ENCODE measurements at regions not wholly inside any gene's neighbourhood (a gene's known extent, or its start where the extent isn't known, plus 50 kb on each side); places are given as distances from the start of the nearest gene placed in this dataset.
"Not testable (repeated sequence)": the region's sequence is repeated elsewhere in the genome, so short reads cannot be mapped to it uniquely, and the experiment has no call there.

DNA sequence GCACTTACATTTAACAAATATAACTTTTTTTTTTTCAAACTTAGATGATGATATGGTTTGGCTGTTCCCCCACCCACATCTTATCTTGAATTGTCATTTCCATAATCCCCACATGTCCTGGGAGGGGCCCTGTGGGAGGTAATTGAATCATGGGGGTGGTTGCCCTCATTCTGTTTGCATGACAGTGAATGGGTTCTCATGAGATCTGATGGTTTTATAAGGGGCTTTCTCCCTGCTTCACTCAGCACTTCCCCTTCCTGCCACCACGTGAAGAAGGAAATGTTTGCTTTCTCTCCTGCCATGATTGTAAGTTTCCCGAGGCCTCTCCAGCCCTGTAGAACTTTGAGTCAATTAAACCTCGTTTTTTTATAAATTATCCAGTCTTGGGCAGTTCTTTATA is 432.6 kb downstream of the AMY1C start:
- no peak for DNase-seq

DNA sequence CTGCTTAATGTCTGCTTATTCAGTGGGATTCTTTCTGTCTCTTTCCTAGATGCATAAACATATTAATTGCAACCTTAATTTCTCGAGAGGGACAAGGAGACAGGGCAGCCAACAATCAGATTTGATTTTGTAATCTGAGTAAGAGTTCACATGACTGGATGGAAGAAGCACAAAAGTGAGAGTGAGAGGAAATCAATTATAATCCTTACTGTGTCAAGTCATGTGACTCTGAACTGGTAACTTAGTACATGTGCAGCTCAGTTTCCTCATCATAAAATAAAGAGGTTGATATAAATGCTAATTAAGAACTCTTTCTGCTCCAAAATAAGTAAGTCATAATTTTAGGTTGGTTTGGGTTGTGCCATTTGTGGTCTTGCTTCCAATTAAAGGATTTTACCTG is 439.5 kb downstream of the AMY1C start:
- no peak for DNase-seq

DNA sequence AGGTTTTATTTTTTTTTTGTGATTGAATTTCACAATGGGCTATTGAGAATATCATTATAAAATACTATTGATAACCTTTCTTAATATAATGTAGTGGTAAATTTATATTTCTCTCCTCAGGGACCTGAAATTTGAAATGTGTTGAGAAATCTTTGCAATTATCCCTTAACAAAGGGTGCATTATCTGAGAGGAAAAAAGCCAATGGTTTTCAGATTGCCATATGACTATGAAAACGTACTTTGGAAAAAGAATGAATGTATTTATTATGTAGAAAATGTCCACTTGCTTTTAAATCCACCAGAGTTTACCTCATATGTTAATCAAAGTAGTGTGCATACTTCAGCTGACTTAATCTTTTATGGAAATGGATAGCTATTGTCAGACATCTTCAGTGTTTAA is 441.1 kb downstream of the AMY1C start:
- DNase-seq, result no peak

DNA sequence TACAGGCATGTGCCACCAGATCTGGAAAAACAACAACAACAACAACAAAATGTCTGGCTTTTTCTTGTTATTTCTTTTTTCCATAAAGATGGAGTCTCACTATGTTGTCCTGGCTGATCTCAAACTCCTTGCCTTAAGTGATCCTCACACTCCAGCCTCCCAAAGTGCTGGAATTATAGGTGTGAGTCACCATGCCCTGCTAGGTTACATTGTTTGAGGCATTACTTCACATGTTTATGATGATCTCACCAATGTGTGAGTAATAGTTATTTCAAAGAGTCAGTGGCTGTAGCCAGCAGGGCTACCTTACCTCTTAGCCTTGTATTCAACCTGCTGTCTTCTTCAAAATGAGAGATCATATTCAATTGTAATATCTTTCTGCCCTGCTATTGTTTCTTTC is 445.7 kb downstream of the AMY1C start:
- no peak for DNase-seq

DNA sequence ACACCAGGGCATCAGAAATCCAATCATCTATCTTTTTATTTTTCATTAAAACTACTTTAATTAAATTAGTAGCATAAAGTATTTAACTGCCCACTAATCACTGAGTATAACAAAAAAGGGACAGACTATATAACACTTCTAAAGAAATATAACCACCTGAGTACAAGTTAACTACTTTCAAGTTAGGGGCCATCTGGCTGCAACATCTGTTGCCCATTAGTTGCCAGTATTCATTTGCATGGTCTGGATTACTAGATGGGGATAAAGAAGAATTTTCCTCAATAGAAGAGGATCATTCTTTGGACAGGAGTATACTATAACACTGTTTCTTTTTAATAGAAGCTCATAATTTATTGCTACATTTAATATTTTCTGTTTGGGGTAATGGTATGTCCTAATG is 446.4 kb downstream of the AMY1C start:
- DNase-seq, result no peak

DNA sequence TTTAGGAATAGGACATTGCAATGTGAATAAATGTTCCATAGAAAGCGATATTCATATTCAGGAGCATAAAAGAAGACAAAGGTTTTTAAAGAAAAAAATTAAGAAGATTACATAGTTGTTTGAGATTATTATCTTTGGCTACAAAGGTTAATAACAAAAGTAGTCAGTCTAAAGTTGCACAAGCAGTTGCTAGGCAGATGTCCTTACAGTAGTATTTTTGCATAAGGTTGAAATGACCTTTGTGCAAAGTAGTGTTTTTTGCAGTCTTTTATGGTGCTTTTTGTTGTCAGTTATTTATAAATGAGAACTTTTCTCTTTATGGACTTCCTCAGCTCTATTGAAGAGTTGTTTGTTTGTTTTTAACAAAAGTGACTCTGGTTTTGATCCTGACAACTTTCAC is 447.8 kb downstream of the AMY1C start:
- DNase-seq, result no peak

DNA sequence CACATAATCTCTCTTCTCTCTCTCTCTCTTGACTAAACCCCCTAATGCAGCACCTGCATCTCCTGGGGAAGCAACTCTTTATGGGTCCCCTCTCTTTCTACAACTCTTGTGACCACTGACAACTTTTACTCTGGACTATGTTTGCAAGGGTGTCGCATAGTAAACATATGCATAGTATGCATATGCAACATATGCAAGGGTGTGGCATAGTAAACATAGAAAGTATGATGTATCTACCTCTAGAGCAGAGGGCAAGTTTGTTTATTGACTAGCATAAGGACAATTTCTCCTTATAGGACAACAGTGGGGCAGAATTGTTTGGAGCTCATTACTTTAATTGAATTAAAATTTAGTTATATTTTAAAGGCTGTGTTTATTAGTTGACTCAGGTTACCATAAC is 462.5 kb downstream of the AMY1C start:
- no peak for DNase-seq

DNA sequence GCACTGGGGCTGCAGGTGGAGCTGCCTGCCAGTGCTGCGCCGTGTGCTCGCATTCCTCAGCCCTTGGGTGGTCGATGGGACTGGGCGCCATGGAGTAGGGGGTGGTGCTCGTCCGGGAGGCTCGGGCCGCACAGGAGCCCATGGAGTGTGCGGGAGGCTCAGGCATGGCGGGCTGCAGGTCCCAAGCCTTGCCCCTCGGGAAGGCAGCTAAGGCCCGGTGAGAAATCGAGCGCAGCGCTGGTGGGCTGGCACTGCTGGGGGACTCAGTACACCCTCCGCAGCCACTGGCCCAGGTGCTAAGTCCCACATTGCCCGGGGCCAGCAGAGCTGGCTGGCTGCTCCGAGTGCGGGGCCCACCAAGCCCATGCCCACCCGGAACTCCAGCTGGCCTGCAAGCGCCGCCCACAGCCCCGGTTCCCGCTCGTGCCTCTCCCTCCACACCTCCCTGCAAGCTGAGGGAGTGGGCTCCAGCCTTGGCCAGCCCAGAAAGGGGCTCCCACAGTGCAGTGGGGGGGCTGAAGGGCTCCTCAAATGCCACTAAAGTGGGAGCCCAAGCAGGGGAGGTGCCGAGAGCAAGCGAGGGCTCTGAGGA is 467.8 kb downstream of the AMY1C start:
- DNase-seq, result not testable (repeated sequence)

DNA sequence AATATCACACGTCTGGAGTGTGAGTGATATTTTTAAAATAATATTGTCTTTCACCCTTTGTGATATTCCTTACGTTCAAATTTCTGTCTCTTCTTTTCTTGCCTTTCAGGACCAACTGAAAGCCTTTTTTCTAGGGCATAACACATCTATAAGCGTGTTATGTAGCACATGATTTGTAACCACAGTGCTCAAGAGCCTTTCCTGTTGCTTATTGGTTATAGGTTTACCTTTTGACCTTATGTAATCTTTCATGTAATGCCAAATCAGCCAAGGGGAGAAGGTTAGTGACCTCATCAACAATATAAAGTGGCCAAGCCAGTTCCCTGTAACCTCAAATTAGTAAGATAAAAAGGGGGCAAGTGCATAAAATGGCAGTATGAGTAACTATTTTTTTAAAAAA is 480.2 kb downstream of the AMY1C start:
- DNase-seq, result no peak

DNA sequence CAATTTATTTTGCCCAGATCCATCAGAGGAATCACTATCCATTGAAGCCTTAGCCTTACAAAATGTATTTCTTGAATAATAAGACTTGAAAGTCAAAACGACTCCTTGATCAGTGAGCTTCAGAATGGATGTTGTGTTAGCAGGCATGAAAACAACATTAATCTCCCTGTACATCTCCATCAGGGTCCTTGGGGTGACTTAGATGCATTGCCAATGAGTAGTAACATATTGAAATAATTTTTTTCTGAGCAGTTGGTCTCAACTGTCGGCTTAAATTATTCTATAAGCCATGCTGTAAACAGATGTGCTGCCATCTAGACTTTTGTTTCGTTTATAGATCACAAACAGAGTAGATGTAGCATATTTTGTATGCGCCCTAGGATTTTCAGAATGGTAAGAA is 482.0 kb downstream of the AMY1C start:
- DNase-seq, result no peak

DNA sequence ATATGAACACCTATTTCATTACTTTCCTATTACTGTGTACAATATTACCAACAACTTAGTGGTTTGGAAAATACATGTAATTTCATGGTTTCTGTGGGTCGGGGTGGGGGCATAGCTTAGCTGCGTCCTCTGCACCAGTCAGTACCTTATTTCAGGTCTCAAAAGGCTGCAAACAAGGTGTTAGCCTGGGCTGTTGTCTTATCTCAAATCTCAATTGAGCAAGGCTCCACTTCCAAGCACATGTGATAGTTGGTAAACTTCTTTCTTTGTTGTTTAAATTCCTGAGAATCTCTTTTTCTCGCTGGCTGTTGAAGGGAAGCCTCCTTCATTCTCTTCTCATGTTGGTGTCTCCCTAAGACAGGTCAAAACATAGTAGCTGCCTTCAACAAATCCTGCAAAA is 485.4 kb downstream of the AMY1C start:
- no peak for DNase-seq

DNA sequence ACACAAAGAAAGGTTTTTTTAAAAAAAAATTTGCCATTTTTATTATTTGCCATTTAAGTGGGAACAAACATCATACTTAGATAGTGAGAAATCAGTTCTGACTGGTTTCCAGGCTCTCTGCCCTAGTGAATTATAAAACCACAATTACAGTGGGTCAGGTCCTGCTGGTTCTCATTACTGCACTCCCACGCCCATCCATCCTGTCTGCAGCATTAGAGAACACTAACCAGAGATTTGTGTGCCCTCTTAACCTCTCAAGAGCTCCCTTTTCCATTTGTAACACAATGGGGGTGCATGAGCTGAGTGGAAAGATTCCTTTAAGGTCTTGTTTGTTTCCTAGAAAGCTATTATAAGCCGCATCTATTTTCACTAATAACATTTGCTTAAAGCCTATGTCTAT is 489.3 kb downstream of the AMY1C start:
- no peak for DNase-seq

DNA sequence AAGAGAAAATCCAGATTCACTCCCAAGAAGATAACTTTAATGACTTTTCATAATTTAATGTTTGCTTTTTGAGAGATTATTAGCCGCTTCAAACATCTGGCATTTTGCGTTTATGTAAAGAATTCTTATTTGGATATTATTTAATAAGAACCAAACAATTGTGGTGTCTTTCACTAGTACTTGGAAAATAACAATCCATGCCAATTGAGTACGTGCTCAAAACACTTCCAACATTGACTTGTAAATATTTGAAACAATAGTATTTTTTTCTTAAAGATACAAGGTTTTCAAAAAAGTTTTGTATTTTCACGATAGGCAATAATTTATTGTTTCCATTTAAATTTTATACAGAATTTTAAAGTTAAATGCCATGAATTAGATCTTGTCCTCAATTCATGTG is 498.7 kb downstream of the AMY1C start:
- no peak for DNase-seq

DNA sequence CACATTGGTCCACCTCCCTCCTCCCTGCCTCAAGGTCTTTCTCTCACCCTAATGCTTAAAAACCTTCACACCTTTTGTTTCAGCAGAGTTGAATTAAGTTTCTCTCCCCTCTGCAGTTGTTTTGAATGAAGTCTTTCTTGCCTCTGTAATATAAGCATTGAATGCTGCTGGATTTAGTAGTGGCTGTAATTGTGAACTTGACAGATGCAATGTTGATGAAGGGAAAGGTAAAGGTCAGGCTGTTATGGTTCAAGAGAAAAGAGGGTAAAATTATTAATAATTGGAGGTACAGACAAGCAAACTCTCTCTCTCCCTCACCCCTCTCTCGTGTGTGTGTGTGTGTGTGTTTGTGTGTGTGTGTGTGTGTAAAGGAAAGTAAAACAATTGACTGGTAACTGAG is 509.8 kb downstream of the AMY1C start:
- no peak for DNase-seq

DNA sequence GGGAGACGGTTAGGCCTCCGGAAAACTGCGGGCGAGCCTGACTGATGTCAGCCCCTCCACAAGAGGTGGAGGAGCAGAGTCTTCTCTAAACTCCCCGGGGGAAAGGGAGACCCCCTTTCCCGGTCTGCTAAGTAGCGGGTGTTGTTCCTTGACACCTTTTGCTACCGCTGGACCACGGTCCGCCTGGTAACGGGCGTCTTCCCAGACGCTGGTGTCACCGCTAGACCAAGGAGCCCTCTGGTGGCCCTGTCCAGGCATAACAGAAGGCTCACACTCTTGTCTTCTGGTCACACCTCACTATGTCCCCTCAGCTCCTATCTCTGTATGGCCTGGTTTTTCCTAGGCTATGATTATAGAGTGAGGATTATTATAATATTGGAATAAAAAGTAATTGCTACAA is 513.4 kb downstream of the AMY1C start:
- not testable (repeated sequence) for DNase-seq

DNA sequence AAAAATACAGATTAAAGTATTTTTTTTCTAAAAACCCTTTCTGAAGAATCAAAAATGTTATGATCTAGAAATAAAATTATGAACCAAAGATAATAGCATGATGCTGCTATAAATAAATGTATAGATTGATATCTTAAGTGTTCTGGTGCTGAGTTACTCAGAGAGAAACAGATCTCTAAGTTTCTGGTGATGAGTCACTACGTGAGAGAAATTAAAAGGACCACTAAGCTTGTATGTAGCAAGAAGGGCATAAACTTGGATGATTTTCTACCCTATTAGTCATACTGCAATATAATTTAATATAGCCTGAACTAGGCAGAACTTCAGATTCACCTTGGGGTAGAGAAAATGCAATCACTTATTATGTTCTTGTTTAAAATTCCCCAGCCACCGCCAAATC is 514.8 kb downstream of the AMY1C start:
- no peak for DNase-seq

DNA sequence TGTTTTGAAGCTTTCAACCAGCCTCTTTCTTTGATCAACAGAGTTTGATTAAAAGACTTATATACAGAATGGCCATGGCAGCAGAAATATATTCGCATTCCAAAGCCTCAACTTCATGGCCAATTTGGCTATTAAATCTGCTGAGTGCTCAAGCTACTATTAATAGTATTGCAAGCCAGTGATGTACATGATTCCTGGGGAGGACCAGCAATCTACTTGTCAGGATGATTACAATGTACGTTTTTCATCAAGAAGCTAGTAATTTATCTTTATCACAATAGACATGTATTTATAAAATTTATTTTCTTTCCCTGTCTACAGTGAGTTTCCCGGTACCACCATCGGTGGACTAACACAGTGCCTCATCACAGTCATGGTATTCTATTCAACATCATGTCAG is 515.5 kb downstream of the AMY1C start:
- no peak for DNase-seq

DNA sequence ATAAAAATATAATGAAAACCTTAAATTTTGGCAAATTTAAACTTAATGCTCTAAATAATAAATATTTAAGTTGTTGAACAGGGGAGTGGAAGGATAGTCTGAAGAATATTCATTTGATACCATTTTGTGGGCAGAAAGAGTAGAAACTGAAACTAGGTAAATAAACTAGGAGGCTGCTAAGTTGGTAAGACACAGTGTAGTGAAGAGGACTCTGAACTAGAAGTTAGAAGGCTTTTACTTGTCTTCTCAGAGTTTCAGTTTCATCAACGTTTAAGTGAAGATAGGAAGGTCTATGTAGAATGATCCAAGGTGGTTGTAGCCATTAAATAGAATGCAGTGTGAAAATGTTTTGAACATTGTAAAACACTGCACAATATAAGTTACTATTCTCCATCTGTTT is 516.9 kb downstream of the AMY1C start:
- DNase-seq, result no peak

DNA sequence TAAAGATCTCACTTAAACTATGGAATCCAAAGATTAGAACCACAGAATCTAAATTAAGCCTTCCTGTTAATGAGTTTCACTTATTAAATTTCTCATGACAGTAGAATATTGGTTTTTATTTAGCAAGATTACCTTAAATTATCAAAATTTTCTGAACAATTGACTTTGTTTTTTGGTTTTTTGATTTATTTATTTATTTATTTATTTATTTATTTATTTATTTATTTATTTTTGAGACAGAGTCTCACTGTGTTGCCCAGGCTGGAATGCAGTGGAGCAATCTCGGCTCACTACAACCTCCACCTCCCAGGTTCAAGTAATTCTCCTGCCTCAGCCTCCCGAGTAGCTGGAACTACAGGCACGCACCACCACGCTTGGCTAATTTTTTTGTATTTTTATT is 538.6 kb downstream of the AMY1C start:
- DNase-seq, result not testable (repeated sequence)

DNA sequence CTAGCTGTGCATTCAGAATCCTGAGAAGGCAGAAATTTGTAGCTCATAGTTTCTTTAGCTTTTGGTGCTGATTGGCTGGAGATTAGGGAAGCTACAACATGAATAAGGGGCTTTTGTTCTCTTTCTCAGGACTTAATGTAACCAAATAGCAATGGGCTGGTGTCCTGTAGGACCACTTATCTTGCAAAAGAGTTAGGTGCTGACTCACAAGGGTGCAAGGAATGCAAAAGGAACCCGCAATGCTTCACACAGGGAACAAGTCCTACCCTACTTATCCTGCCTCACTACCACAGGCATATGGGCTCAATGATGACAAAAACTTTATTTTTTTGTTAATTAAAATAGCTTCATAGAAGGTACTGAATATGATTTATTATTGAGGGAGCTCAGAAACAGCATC is 541.5 kb downstream of the AMY1C start:
- no peak for DNase-seq

DNA sequence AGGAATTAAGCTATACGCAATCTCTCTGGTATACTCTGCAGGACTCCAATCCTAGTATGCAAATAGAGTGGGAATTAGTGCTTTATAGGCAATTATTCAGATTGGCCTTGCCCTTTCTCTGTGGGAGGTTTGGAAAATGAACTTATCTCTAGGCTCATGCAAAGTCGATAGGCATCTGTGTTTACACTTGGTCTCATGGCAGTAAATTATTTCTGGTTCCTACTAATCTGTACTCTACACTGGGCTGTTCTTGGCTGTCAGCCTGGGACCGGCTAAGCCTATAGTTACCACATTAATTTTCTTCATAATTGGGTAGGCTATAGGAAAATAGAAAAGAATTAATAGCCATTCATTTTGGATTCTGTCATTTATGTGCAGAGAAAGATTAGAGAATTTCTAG is 544.6 kb downstream of the AMY1C start:
- no peak for DNase-seq

DNA sequence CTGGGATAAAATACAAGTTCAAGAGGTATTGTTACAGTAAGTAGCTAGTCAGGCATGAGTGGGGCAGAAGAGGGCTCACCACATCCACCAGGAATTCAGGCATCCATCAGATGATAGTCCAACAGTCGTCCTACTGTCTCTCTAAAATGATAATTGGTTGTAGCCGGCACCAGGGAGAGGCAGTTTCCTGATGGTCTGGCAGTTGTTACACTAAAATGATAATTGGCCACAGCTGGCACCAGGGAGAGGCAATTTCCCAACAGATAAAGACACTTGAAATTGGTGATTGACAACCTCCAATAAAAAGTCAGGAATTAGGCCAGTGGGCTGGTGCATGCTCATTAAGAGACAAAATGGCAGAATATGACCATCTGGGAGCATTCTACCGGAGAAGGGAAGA is 545.8 kb downstream of the AMY1C start:
- DNase-seq, result no peak

DNA sequence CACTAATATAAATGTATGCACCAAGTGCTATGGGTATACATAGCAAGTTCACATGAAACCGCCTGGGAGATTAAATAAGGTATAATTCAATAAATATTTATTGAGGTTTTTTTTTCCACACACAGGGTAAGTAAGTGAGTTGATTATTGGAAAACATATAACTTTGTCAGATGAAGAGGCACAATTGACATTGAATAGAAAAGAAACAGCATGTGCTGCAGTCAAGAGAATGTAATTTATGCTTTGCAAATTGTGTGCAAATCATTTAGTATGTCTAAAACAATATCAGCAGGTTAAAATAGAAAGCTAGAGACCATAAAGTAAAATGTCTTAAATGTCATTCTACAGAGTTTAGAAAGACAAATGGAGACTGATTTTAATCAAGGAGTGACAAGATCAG is 560.0 kb downstream of the AMY1C start:
- no peak for DNase-seq

DNA sequence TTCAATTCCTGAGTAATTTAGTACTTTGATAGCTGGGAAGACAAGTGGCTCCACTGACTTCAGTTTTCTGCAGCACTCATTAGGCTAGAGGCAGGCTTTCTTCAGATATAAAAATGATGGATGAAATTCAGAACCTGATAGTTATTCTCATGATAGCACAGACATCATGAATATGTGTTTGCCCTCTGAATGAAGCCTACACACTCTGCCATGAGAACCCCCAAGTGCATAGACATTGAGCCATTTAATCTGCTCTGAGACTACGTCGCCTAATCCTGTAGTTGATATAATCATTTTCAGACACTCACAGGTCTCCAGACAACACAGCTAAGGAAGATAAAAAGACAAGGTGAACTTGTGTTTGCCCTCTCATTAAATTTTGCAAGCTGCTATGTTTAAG is 566.1 kb downstream of the AMY1C start:
- no peak for DNase-seq

DNA sequence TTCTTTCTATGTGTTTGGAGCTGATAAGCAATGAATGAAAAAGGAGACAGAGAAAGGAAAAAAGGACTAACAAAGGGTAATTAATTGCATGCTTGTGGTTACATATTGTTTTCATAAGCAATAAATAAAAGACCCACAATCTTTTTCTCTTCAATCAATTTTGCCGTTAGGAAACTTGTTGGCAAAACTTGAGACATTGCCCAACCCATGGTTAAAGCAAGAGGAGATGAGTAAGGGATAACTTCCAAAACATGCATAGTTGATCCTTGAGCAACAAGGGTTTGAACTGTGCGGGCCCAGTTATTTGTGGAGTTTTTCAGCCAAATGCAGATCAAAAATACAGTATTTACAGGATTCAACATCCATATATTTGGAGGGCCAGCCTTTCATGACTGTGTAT is 572.4 kb downstream of the AMY1C start:
- DNase-seq, result no peak

DNA sequence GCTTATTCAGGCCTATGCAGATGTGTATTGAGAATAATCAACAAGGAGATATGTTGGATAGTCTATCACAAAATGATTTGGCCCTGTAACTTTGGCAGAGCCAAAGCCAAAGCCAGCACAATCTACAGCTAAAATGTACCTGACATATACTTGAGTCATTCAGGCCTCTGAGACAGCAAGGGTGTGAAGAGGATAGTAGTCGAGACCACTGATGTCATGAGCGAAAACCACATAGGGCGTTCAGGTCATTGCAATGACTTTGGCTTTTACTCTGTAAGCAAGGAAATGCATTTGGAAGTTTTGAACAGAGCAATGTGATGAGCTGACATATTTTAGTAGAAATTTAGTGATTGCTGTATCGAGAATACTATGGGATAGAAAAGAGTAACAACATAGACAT is 579.6 kb downstream of the AMY1C start:
- no peak for DNase-seq

Measured in NCI-H226 (cell line).